ENCODE measurements at regions not wholly inside any gene's neighbourhood (a gene's known extent, or its start where the extent isn't known, plus 50 kb on each side); places are given as distances from the start of the nearest gene placed in this dataset.
"Not testable (repeated sequence)": the region's sequence is repeated elsewhere in the genome, so short reads cannot be mapped to it uniquely, and the experiment has no call there.

DNA sequence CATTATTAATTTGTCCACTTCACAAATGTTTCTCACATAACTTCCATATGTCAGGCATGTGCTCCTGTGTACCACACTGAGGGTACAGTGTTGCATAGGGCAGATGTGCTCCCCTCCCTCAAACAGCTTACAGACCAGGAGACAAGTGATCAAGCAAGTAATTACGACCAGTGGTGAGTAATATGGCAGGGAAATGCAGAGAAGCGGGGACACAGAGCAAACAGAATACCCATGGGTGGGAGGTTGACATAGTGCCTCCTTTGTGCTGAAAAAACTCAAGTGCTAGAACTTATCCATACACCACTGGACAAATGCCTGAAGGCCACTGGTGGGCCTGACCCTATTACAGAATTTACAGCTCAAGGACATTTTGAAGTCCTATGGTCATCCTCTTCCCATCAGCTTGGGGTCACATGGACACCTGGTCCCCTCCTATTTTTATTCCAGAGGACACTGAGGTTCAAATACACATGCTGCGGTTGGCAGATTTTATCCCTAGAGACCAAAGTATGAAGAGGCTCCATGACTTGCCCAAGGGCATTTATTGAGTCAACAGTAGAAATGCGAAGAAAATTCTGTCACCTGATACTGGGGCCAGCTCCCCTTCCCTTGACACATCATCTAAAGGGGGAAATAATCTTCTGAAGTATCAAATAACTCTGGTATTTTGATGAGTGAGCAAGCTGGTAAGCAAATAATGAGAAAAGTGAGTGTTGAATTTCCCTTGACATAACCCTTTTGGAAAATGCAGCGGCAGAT lies 116.6 kb downstream of the QRSL1 start:
- DNase-seq = no peak

DNA sequence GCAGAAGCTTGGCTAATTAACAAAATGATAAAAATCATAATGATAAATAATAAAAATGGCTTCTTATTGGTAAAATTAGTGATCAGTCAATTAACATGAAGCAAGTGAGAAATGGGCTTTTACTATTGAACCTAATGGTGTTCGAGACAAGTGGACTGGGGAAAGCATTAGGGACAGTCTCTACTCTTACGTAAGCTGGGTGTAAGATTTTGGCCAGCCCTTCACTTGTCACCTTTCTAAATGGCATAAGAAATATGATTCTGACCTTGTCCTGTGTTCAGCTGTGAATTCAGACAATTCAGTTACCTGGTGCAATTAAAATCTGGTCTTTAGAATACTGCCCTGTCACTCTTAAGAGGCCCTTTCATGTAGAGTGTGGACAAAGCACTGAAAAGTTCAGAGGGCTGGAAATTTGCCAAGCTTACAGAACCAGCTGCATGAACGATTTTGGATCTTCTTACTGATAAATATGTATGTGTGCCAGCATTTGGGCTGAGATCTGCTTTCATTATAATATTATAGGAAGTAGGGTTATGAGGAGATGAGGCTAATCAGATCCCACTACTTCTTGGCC lies 115.9 kb downstream of the QRSL1 start:
- no peak for DNase-seq

DNA sequence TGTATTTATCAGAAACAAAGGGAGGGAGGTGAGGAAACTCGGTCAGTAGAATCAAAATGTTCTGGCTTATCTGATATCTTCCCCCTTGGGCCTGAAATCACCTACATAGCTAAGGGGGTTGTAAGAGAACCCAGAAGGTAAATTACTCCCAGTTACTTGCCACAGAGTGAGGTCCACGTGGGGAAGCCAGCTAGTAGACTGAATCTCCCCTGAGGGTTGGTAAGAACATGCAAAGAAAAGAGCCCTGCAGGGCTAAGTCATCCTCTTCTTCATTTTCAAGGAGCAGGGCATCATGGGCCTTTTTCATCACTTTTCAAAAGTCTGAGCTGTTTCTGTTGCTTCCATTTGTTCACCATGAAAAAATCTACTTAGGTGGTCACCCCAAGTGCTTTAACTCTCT lies 115.4 kb downstream of the QRSL1 start:
- no peak for DNase-seq

DNA sequence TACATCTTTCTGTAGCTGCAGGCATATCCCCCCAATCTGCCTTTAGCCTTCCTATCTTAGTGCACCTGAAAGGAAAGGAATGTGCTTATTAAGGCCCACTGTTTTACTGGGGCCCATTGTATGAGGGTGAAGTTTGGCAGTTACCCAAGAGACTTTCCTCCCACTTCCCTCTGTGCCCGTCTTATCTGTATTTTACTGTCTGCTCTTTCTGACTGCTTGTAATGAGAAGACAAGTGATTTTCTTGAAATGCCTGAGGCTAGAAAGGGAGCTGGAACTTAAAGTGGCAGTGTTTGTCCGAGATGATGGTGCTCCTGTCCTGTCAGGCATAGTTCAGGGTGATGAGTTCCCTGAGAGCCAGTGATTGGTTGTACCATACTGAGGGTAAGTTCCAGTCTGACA lies 114.7 kb downstream of the QRSL1 start:
- not testable (repeated sequence) for DNase-seq

DNA sequence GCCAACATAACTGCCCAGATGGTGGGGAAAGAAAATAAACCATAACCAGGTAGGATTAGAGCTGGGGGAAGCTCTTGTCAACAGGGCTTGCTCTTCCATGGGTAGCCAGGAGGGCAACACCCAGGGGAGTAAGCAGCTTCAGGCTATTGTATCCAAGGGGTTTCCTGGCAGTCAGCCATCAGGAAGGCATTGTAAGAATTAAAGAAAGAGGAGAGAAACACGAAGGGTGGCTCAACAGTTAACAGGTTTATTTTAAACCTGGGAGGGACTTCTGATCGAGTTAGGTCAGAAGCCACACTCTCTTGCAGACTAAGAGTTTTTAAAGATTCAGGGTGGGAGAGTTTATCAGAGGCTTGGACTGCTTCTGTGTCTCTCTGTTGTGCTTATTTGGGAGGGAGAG lies 114.2 kb downstream of the QRSL1 start:
- DNase-seq = no peak

DNA sequence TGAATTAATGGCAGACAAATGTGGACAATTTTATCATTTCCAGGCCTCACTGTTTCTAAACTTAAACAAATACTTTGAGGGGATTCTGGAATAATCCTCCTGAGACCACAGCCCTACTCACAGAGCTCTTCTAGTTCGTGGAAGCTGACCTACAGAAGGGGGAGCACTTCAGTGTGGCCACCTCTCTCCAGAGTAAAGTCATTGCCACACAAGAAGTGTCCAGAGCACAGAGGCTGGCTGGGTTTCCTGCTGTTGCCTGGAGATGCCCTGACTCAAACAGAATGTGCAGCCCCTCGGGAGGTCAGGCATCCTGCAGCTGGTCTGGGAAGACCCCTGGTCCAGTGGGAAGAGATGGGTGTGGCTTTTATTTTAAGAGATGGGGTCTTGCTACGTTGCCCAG lies 110.9 kb downstream of the QRSL1 start:
- DNase-seq = no peak

DNA sequence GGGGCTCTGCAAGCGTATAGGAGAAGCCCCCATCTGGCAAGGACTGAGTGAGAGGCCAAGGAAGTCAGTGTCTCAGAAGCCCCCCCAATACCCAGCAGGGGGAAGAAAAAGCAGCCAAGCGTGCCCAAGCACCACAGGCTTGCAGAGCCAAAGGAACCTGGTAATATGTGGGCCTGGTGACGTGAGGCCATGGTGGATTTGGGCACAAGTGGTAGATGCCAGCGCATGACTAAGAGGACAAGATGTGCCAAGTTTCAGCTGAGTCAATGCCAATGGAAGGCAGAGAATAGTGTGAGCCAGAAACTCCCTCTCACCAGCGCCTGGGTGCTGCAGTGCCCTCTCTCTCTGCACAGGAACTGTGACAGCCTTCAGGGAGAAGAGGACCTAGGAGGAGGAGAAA lies 110.0 kb downstream of the QRSL1 start:
- no peak for DNase-seq

DNA sequence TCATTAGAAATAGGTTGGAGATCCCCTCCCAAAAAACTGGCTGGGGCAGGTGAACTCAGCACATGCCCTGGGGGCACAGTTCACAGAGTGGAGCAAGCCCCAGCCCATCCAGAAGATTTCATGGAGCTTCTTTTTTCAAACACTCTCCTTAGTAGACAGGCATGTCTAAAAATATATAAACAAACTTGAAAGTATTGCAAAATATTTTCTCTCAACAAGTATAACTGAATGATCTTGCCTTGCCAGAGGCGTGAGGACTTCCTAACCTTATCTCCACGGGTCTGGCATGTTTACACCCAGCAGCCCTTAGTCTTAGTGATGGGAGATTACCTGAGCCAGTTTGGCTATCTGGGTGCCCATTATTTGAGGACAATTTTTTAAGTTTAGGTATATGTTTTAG lies 107.1 kb downstream of the QRSL1 start:
- DNase-seq = no peak

DNA sequence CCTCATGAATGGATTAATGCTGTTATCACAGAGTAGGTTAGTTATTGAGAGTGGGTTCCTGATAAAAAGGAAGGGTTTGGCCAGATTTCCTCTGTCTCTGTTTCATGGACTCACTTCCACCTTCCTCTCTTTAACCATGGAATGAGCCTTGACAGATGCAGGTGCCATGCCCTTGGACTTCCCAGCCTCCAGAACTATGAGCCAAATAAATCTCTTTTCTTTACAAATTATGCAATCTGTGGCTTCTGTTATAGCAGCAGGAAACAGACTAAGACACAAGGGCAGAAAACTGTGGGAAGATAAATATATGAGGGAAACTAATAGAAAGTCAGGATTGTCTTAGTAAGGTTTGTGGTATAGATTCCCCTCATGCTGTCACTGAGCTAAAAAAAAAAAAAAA lies 106.5 kb downstream of the QRSL1 start:
- no peak for DNase-seq

DNA sequence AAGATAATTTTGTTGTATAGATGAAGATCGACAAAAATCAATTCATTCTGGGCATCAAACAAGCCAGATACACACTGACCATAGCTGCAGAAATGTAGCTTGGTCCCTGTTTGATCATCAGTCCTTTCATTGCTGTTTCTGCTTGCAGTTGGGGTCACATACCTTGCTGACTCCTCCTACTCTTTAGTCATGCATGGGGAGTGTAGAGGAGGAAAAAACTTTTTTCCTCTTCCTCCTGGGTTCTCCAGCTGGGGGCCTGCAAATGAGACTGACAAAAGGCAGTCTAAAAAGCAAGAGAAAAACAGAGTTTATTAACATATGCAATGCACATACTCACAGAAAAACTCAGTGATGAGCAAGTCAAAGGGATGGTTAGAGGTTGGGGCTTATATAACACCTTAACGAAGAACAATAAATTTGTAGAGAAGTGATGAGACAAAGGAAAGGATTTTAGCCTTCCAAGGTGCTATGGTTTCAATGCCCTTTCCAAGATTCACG lies 105.8 kb downstream of the QRSL1 start:
- no peak for DNase-seq

DNA sequence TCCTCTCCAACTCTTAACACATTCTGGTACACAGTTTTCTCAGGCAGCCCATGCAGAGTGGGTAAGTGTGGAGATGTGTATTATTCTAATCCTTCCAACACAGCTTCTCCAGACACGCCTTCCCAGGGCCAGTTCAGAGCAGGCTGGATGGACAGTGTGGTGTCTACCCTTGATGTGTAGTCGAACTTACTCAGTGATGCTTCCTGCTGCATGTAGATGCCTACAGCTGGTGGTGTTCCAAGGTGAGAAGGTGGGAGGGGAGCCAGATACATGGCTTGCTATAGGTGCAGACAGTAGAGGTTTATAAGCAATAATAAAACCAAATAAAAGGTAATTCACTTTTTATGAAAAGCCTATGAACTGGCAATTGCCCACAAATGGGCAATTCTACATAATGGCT lies 104.0 kb downstream of the QRSL1 start:
- no peak for DNase-seq

DNA sequence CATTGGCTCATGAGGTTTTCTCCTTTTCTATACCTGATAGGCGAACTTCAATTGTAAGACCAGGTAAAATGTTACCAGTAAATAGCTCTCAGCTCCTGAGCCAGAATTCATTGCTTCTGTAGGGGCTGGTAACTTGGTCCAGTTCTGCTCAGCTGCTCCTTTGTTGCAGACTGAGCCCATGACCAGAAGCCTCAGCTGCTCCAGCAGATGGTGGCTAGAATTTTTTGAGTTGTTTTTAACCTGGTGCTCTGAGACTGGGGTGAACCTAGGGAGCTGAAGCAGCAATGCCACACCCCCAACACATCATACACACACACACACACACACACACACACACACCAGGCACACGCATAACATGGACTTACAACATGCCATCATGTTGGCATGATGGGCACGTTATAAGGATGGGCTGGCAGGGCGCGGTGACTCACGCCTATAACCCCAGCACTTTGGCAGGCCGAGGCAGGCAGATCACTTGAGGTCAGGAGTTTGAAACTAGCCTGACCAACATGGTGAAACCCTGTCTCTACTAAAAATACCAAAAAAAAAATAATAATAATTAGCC lies 103.1 kb downstream of the QRSL1 start:
- DNase-seq = no peak

DNA sequence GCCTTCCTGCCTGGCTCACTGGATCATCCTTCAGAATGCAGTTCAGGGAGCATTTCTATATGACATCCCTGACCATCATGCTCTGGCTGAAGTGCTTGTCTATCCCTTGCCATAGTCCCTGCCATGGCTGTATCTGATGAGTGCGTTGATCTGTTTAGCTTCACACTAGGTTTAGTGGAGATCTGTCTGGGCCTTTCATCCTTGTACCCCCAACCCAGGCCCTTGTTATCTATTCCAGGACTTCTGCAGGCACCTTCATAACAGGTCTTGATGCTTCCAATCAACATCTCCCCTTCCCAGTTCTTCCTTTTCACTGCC lies 102.4 kb downstream of the QRSL1 start:
- DNase-seq = no peak

DNA sequence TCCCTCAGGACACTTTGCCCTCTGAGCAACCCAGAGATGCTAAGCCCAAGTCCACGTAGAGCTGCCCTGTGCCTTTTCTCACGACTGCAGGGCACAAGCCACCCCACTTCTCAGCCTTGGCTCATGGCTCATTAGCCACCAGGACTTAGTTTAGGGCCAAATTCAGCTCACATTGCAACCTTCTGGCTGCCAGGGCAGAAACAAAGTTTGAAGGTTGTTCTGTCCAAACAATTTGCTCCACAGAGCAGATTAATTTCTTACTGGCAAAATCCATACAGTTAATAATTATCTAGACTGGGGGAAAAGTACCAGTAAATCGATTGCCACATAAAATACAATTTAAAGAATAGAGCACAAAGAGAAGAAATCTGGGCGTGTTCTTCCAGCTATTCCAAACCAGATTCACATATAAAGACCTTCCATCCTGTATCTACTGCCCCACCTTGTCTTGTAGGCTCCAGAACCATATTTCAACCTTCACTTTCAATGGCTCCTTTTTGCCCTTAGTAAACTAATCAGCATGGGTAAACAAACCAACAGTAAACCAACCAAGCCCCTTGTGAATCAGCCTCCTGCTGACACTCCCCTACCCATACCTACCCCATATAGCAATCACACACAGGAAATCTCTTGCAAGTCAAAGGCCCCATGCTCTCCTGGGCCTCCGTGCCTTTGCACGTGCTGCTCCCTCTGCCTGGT lies 101.9 kb downstream of the QRSL1 start:
- no peak for DNase-seq

DNA sequence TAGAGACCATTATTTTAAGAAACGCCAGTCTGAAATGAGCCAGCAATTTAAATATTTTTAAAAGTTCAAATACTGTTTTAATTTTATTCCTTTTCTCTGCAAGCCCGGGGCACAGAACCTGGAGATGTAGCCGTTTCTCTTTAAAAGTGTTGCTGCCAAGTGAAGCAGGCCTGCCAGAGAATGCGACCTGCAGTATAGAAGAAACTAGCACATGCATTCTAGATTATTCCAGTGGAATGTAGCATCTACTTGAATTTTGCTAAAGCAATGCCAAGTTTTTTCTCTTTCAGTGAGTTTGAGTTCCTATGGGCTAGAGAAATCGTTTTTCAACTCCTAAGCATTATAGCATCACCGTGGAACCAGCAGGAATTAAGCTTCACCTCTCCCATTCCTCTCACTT lies 101.3 kb downstream of the QRSL1 start:
- DNase-seq = peak; percentile 81

DNA sequence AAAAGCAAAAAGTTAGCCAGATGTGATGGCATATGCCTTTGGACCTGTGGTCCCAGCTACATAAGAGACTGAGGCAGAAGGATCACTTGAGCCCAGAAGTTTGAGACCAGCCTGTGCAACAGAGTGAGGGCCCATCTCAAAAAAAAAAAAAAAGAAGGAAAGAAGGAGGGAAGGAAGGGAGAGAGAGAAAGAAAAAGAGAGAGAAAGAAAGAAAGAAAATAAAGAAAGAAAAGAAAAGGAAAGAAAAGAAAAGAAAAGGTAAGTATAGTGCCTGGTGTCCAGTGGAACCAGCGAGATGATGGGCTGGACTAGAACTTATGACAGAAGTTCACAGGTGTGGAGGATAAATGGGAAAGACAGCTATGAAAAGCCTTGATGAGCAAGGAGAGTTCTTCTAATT lies 100.9 kb downstream of the QRSL1 start:
- no peak for DNase-seq

DNA sequence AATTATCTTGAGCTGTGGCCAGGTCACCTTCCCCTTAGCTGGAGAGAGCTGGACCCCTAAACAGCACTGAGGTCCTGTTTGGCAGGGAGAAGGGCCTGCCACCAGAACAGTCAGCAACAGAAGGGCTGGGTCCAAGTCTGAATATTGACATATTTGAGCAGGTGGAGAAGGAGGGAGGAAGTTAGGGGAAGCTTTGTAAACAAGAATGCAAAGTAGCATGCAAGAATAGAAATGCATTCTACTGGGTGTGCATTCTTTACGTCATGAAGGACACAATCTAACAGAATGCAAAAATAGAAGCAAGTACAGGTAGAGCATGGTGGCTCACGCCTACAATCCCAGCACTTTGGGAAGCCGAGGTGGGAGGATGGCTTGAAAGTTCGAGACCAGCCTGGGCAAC lies 100.5 kb downstream of the QRSL1 start:
- no peak for DNase-seq

DNA sequence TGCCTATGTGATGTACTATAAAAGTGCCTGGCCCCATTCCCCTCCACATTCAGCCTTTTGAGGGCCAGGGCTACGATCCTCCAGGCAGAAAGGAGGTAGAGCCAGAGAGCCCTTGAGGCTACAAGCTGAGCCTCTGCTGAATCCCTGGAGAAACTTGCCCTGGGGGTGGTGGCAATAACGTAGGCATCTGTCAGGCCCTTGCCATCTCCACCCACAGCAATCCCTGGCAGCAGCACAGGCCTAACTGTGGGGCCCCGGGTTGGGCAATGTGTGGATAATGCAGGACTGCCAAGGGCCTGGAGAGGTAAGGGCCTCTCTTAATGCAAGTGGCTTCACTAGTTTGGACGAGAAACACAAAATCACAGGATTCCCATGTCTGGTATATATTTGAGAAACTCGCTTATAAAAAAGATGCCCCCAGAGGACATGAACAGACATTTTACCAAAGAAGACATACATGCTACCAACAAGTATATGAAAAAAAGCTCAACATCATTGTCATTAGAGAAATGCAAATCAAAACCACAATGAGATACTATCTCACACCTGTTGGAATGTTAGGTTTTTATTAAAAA lies 99.0 kb downstream of the QRSL1 start:
- no peak for DNase-seq

DNA sequence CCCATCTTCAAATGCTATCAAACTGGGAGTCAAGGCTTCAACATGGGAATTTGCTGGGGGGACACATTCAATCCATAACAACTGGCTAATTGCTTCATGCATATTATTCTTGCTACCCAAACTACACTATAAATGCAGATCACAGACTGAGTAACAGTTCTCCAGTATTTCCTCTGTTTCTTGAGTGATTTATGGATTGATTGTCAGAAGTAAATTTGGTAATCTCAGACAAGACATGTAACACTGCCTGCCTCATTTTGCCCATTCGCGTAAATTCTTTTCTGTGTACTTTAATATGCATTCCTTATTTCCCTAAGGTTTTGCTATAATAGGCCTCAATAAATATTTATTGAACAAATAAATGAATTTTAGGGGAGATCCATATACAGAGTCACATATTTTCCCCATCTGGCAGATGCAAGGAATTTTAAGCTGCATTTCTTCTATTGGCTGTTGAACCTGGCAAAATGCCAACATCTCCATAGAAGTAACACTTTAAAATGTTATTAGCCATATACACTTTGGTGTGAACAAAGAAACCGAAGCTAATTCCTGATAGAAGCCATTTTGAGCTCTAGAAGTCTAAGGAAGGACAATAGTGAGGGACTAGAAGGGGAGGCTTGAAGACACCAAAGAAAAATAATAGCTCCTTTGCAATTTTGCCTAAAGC lies 98.2 kb downstream of the QRSL1 start:
- DNase-seq = no peak

DNA sequence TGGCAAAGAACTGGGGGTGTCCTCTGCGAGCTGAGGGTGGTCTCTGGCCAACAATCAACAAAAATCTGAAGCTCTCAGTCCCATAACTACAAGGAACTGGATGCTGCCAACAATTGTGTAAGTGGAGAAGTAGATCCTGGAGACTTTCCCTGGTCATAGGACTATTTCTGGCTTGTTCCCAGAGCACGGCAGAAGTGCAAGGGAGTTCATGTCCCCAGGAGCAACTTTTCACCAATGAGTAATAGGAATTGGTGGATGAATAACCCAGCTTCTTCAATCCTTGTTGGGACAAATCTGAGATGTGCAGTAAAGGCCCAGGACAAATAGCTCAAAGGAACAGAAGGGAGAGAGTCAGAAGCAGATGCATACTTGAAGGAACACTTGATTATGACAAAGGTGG lies 95.5 kb downstream of the QRSL1 start:
- DNase-seq = no peak

DNA sequence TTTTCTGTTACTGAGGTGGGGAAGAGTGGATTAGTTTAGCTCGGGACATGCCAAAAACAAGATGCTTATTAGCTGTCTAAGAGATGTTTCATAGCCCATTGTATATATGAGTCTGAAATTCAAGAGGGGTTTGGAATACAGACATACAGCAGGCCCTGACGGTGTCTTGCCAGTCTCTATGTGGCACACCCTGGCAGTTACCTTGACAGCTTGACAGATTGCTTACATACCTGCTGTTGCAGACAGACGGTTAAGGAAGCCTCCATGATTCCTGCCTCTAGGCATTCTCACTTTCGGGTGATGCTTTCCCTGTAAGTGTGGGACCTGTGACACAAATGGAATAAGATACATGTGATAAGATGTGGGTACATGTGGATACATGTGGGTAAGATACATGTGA lies 95.0 kb downstream of the QRSL1 start:
- DNase-seq = no peak

DNA sequence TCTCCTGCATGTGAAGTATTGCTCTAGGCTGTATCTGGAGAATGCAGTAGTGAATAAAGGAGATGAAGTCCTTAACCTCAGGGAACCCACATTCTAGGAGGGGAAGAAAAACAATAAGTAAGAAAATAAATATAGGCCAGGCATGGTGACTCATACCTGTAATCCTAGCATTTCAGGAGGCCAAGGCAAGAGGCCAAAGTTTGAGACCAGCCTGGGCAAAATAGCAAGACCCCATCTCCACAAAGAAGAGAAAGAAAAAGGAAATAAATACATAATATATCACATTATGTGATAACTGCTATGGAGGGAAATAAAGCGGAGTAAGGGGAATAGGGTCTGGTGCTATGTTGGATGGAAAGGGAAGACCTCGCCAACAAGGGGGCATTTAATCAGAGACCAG lies 94.0 kb downstream of the QRSL1 start:
- DNase-seq = not testable (repeated sequence)

All from muscle of arm (tissue), 1 donor.